A549 (cell line): ENCODE measurements at regions not wholly inside any gene's neighbourhood (a gene's known extent, or its start where the extent isn't known, plus 50 kb on each side); places are given as distances from the start of the nearest gene placed in this dataset.

ENCODE experiments used
- ATAC-seq, 2 experiments: fragments of 200-7000 bp in 1 of 2; fragments of >200 bp in 1 of 2; cut with Nextera tagmentation in 1 of 2; cut with Tn5 transposase in 1 of 2; 3 replicates each; pipeline versions ENCODE4 v1.8.0 to v1.9.1; 2018 to 2020; ENCODE audit warnings: mild to moderate bottlenecking in 1 of 2, moderate library complexity in 1 of 2
- CTCF ChIA-PET: fragments of 300-600 bp; sonication (Branson Sonifier 250); formaldehyde crosslinking; extraction: SDS; loops from one replicate; lab custom pipeline; 2021; ENCODE audit warnings: antibody characterized with exemption, inconsistent platforms; lab: Yijun Ruan, JAX
- POLR2A ChIA-PET: fragments of 350-600 bp; formaldehyde crosslinking; extraction: SDS; loops from one replicate; lab custom pipeline; 2021; ENCODE audit warnings: antibody characterized with exemption, inconsistent platforms; lab: Yijun Ruan, JAX
- DNase-seq, 2 experiments: peaks; one replicate each; pipeline versions ENCODE4 v3.0.0 to v3.0.0-alpha.2; 2011 to 2016; ENCODE audit warnings: low read depth in 1 of 2, low spot score in 1 of 2
- FAIRE-seq: peaks from 2 replicates; lab custom pipeline; 2011; peaks lifted over from hg19 to GRCh38; lab: Jason Lieb, UNC
- H3K27ac ChIP-seq, 2 experiments: fragments of >200 bp; sonication (Bioruptor Twin); formaldehyde crosslinking; 3 replicates each; pipeline ENCODE4 v1.5.1; 2016 to 2017
- H3K4me1 ChIP-seq: fragments of >200 bp; sonication (Bioruptor Twin); formaldehyde crosslinking; 3 replicates; pipeline ENCODE4 v1.6.1; 2016
- H3K4me2 ChIP-seq: fragments of >200 bp; sonication (Bioruptor Twin); formaldehyde crosslinking; 3 replicates; pipeline ENCODE4 v1.6.1; 2016
- H3K4me3 ChIP-seq: fragments of >200 bp; sonication (Bioruptor Twin); formaldehyde crosslinking; 3 replicates; pipeline ENCODE4 v1.5.1; 2016
- H3K9me3 ChIP-seq: fragments of >200 bp; sonication (Bioruptor Twin); formaldehyde crosslinking; 3 replicates; pipeline ENCODE4 v1.6.1; 2016
- BCL3 ChIP-seq: fragments of >200 bp; sonication (Bioruptor Twin); formaldehyde crosslinking; IDR thresholded peaks from 3 replicates; pipeline ENCODE4 v1.6.1; 2016
- CBX2 ChIP-seq: fragments of 200-600 bp; sonication (generic); IDR thresholded peaks from 2 replicates; pipeline ENCODE4 v1.6.1; 2016; ENCODE audit warnings: low read depth, mild to moderate bottlenecking, borderline replicate concordance
- CBX8 ChIP-seq: fragments of 200-600 bp; sonication (generic); IDR thresholded peaks from 2 replicates; pipeline ENCODE4 v1.6.1; 2016
- CHD4 ChIP-seq: fragments of 200-600 bp; sonication (generic); IDR thresholded peaks from 2 replicates; pipeline ENCODE4 v1.6.1; 2016; ENCODE audit warnings: antibody characterized with exemption, mild to moderate bottlenecking, borderline replicate concordance
- CTCF ChIP-seq: fragments of >200 bp; sonication (Bioruptor Twin); formaldehyde crosslinking; IDR thresholded peaks from 3 replicates; pipeline ENCODE4 v1.5.1; 2016
- EHMT2 ChIP-seq: fragments of 200-600 bp; sonication (generic); IDR thresholded peaks from 2 replicates; pipeline ENCODE4 v1.6.1; 2016; ENCODE audit warnings: antibody characterized with exemption, low read depth, mild to moderate bottlenecking, moderate library complexity
- EP300 ChIP-seq, 2 experiments: fragments of >200 bp; sonication (Bioruptor Twin); formaldehyde crosslinking; IDR thresholded peaks; 2 replicates in 1 of 2; 3 replicates in 1 of 2; pipeline ENCODE4 v1.6.1; 2016 to 2017
- ESRRA ChIP-seq: fragments of 150-350 bp; IDR thresholded peaks from 2 replicates; pipeline ENCODE4 v1.6.1; 2014; ENCODE audit warnings: mild to moderate bottlenecking, low read length, borderline replicate concordance
- FOSB ChIP-seq: fragments of 250-450 bp; sonication (Bioruptor Pico); IDR thresholded peaks from 2 replicates; pipeline ENCODE4 v1.5.0; 2020; ENCODE audit warnings: mild to moderate bottlenecking, moderate library complexity
- GATA3 ChIP-seq: IDR thresholded peaks from 2 replicates; pipeline ENCODE4 v1.6.1; 2012; ENCODE audit warnings: borderline replicate concordance
- HES2 ChIP-seq: fragments of >200 bp; sonication (Bioruptor Twin); formaldehyde crosslinking; IDR thresholded peaks from 2 replicates; pipeline ENCODE4 v1.6.1; 2016
- HEYL ChIP-seq: fragments of 250-450 bp; sonication (Bioruptor Pico); IDR thresholded peaks from 2 replicates; pipeline ENCODE4 v1.8.0; 2021; ENCODE audit warnings: mild to moderate bottlenecking, moderate library complexity
- HOXB13 ChIP-seq: fragments of 250-450 bp; sonication (Bioruptor Pico); IDR thresholded peaks from 2 replicates; pipeline ENCODE4 v1.5.0; 2020; ENCODE audit warnings: low read depth, mild to moderate bottlenecking, moderate library complexity
- JUN ChIP-seq, 2 experiments: fragments of >200 bp; sonication (Bioruptor Twin); formaldehyde crosslinking; IDR thresholded peaks; 2 replicates in 1 of 2; 3 replicates in 1 of 2; pipeline ENCODE4 v1.6.1; 2016 to 2017
- KDM1A ChIP-seq: fragments of 200-600 bp; sonication (generic); IDR thresholded peaks from 2 replicates; pipeline ENCODE4 v1.6.1; 2016; ENCODE audit warnings: low read depth, mild to moderate bottlenecking
- MAX ChIP-seq: IDR thresholded peaks from 2 replicates; pipeline ENCODE4 v1.6.1; 2012
- MAZ ChIP-seq: fragments of 150-350 bp; IDR thresholded peaks from 2 replicates; pipeline ENCODE4 v1.6.1; 2014; ENCODE audit warnings: antibody characterized with exemption, low read depth, low read length, borderline replicate concordance
- MYC ChIP-seq: IDR thresholded peaks from 2 replicates; pipeline ENCODE4 v1.6.1; 2012; ENCODE audit warnings: mild to moderate bottlenecking, inconsistent platforms, low read length, improper control_type of control experiment, borderline replicate concordance
- NFE2L2 ChIP-seq: fragments of 150-350 bp; conservative IDR thresholded peaks from 2 replicates; pipeline ENCODE4 v1.6.1; 2014; ENCODE audit warnings: low read length
- NPAS2 ChIP-seq: fragments of 250-450 bp; sonication (Bioruptor Pico); IDR thresholded peaks from 2 replicates; pipeline ENCODE4 v1.8.0; 2022; ENCODE audit warnings: mild to moderate bottlenecking, moderate library complexity, borderline replicate concordance
- NR3C1 ChIP-seq: fragments of >200 bp; sonication (Bioruptor Twin); formaldehyde crosslinking; IDR thresholded peaks from 3 replicates; pipeline ENCODE4 v1.6.1; 2017
- POLR2A ChIP-seq: IDR thresholded peaks from 2 replicates; pipeline ENCODE4 v1.6.1; 2012; ENCODE audit warnings: mild to moderate bottlenecking, low read length
- RAD21 ChIP-seq, 2 experiments: fragments of >200 bp in 1 of 2; sonication (Bioruptor Twin) in 1 of 2; formaldehyde crosslinking in 1 of 2; IDR thresholded peaks in 1 of 2; conservative IDR thresholded peaks in 1 of 2; 2 replicates in 1 of 2; 3 replicates in 1 of 2; pipeline ENCODE4 v1.6.1; 2012 to 2018; ENCODE audit warnings: inconsistent platforms in 1 of 2
- RARB ChIP-seq: fragments of 250-450 bp; sonication (Bioruptor Pico); IDR thresholded peaks from 2 replicates; pipeline ENCODE4 v1.8.0; 2021; ENCODE audit warnings: mild to moderate bottlenecking, moderate library complexity
- SMC3 ChIP-seq: fragments of >200 bp; sonication (Bioruptor Twin); formaldehyde crosslinking; IDR thresholded peaks from 3 replicates; pipeline ENCODE4 v1.6.1; 2018; ENCODE audit warnings: inconsistent platforms
- ZC3H11A ChIP-seq: fragments of 450-650 bp; IDR thresholded peaks from 2 replicates; pipeline ENCODE4 v1.6.1; 2014; ENCODE audit warnings: antibody characterized with exemption, mild to moderate bottlenecking
- ZFP36 ChIP-seq: fragments of 450-650 bp; IDR thresholded peaks from 2 replicates; pipeline ENCODE4 v1.6.1; 2014; ENCODE audit warnings: borderline replicate concordance; ENCODE audit not compliant: partially characterized antibody
- ZNF302 ChIP-seq: fragments of 250-450 bp; sonication (Bioruptor Pico); IDR thresholded peaks from 2 replicates; pipeline ENCODE4 v1.9.0; 2021; ENCODE audit warnings: inconsistent platforms, mild to moderate bottlenecking, moderate library complexity
- WGBS: methylation state at CpG from one replicate; pipeline ENCODE4 v1.1.6; 2017; ENCODE audit errors: missing lambda C conversion rate; 5-methylcytosine and 5-hydroxymethylcytosine counted together

DNA sequence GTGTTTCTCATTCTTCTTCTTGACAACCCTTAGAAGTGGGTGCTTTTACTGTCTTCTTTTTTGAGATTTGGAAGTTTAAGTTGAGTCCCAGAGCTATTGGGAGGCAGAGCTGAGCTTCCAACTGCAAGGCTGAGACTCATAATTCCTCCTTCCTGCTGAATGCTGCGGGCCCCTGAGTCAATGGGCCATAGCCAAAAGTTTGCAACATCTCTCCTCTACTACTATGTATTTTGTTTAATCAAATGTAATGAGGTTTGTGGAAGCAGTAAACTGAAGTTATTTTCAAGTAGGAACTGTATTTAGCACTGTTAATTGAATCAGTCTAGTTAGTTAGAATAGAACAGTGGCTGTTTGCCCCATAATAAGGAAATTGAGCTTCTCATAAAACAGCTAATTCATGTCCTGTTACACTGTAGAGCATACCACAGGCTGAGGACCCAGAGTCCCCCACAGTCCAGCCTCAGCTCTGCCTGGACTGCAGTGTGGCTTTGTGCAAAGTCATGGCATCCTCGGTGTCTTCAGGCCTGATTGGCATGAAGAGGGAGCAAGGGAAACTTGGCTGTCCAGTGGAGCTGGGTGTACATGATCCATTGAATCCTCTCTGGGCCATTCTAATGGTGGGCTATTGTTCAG is 631.7 kb downstream of the VRK1 start:
- CTCF ChIA-PET = interaction anchor here (0.7 kb wide), 1 partner anchor 12 kb away, joined by 4 read pairs; no protein-coding TSS in a partner anchor
- TF ChIP-seq ESRRA (no peak), HEYL (CRISPR knock-in tag) (no peak), HOXB13 (CRISPR knock-in tag) (no peak), SMC3 (no peak), FOSB (no peak), ZNF302 (CRISPR knock-in tag) (no peak), ZFP36 (no peak), CBX2 (no peak), HES2 (no peak), CHD4 (no peak), NPAS2 (CRISPR knock-in tag) (no peak), NR3C1 (no peak), EHMT2 (no peak)
- TF ChIP-seq, all 56 proteins: peak for 0
- ATAC-seq (no peak), DNase-seq (no peak), FAIRE-seq (no peak)
- Histone ChIP-seq H3K27ac (no peak overlapping the region), H3K4me1 (no peaks in the 10 kb centered on the region), H3K9me3 (no peaks in the 10 kb centered on the region; the same call in 2 of the 3 replicates), H3K4me2 (no peak overlapping the region), H3K4me3 (no peak overlapping the region)
- POLR2A ChIA-PET = no interaction called here
- WGBS = 3% methylated on average over 2 of the region's 2 CpGs

GRCh38 chr14:97432586-97432985 is 635.4 kb downstream of the VRK1 start:
- Histone ChIP-seq H3K4me2 (no peak overlapping the region), H3K27ac (no peak overlapping the region), H3K4me1 (no peaks in the 10 kb centered on the region), H3K9me3 (no peaks in the 10 kb centered on the region; the same call in 2 of the 3 replicates), H3K4me3 (no peak overlapping the region)
- ATAC-seq (no peak), FAIRE-seq (no peak), DNase-seq (no peak)
- ChIA-PET POLR2A (no interaction called here), CTCF (no interaction called here)
- 26% methylated on average over 6 of the region's 6 CpGs for WGBS
- no peak for TF ChIP-seq MYC
- no peak for TF ChIP-seq JUN (IDR thresholded peaks at IDR 0.05)
- TF ChIP-seq BCL3 = no peak
- no peak for TF ChIP-seq ZNF302 (CRISPR knock-in tag)
- no peak for TF ChIP-seq EP300 (IDR thresholded peaks at IDR 0.05)
- no peak for TF ChIP-seq ZC3H11A
- TF ChIP-seq CTCF = no peak
- no peak for TF ChIP-seq MAZ
- TF ChIP-seq EHMT2 = no peak
- no peak for TF ChIP-seq RARB (CRISPR knock-in tag)
- TF ChIP-seq ZFP36 = no peak
- TF ChIP-seq KDM1A = no peak
- no peak for TF ChIP-seq NFE2L2
- TF ChIP-seq GATA3 = no peak
- TF ChIP-seq HEYL (CRISPR knock-in tag) = no peak
- TF ChIP-seq SMC3 = no peak
- TF ChIP-seq MAX = no peak
- no peak for TF ChIP-seq RAD21 (conservative IDR thresholded peaks at IDR 0.05 in 1 of 2, IDR thresholded peaks at IDR 0.05 in 1 of 2)
- TF ChIP-seq POLR2A = no peak
- no peak for TF ChIP-seq CBX8
